ENCODE measurements at regions not wholly inside any gene's neighbourhood (a gene's known extent, or its start where the extent isn't known, plus 50 kb on each side); places are given as distances from the start of the nearest gene placed in this dataset.

DNA sequence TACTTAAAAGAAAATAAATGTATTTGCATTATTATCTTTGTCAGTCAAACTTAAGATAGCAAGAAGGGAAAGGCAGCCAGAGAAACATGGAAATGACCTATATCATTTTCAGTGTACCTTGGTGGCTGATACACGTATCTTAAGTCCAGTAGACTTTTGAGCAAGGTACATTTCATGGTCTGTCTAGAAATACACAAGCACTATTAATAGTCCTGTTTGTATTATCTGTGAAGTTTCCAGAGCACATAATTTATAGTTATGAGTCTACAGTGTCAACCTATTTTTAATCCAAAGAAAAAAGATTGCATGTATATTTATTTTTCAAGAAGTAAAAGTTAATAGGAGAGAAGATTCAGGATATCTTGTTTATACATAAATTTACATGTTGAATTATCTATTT lies 95.7 kb downstream of the IZUMO3 start:
- Histone ChIP-seq H3K27ac (replicated peaks in 1 of 4) (no peak overlapping the region), H3K4me3 (no peak overlapping the region), H3K4me1 (peaks cover 0 to 10% (median 0%) of the 10 kb centered on the region in 4 donors), H3K36me3 (no peaks in the 10 kb centered on the region), H3K9me3 (no peaks in the 10 kb centered on the region), H3K27me3 (no peaks in the 10 kb centered on the region)
- no peak for DNase-seq (ENCODE audit: extremely low spot score)
- WGBS = 26% methylated on average over 1 of the region's 1 CpG
- intact Hi-C loops (cut with DNase I) = no loop called here
- TF ChIP-seq POLR2AphosphoS5 (IDR thresholded peaks at IDR 0.05) = no peak
- TF ChIP-seq, protein P1, sequence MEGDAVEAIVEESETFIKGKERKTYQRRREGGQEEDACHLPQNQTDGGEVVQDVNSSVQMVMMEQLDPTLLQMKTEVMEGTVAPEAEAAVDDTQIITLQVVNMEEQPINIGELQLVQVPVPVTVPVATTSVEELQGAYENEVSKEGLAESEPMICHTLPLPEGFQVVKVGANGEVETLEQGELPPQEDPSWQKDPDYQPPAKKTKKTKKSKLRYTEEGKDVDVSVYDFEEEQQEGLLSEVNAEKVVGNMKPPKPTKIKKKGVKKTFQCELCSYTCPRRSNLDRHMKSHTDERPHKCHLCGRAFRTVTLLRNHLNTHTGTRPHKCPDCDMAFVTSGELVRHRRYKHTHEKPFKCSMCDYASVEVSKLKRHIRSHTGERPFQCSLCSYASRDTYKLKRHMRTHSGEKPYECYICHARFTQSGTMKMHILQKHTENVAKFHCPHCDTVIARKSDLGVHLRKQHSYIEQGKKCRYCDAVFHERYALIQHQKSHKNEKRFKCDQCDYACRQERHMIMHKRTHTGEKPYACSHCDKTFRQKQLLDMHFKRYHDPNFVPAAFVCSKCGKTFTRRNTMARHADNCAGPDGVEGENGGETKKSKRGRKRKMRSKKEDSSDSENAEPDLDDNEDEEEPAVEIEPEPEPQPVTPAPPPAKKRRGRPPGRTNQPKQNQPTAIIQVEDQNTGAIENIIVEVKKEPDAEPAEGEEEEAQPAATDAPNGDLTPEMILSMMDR (IDR thresholded peaks at IDR 0.05) = no peak
- no peak for TF ChIP-seq POLR2A (IDR thresholded peaks at IDR 0.05; ENCODE audit: low read depth)
- no peak for TF ChIP-seq EP300 (IDR thresholded peaks at IDR 0.05)

DNA sequence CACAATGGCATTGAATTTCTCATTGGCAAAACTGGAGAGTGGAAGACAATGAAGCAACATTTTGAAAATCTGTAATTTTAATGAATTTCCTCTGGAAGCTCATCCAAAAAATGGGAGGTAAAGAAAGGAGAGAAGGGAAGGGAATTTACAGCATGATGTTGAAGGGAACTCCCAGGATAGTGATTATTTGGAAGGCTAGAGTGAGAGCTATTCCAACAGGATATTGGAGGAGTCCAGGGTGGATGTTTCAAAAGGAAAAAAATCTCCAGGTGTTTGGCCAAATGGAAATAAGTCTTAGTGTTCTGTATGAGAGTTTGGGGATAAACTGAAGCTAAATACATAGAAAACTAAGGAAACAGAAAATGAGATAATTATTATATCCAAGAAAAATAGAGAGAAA lies 106.2 kb downstream of the IZUMO3 start:
- no peaks in the 10 kb centered on the region for H3K27me3 ChIP-seq
- intact Hi-C loops (cut with DNase I) = no loop called here
- TF ChIP-seq, protein P1 (IDR thresholded peaks at IDR 0.05) = no peak
- no peak for TF ChIP-seq POLR2A (IDR thresholded peaks at IDR 0.05; ENCODE audit: low read depth)
- TF ChIP-seq POLR2AphosphoS5 (IDR thresholded peaks at IDR 0.05) = no peak
- no peak for TF ChIP-seq EP300 (IDR thresholded peaks at IDR 0.05)
- peaks cover 0 to 6% (median 2%) of the 10 kb centered on the region in 4 donors for H3K9me3 ChIP-seq
- H3K4me1 ChIP-seq = peaks cover 0 to 4% (median 0%) of the 10 kb centered on the region in 4 donors
- no peak overlapping the region for H3K27ac ChIP-seq (replicated peaks in 1 of 4)
- no peak overlapping the region for H3K4me3 ChIP-seq
- DNase-seq (ENCODE audit: extremely low spot score) = no peak
- H3K36me3 ChIP-seq = no peaks in the 10 kb centered on the region

GRCh38 chr9:24438876-24439275 lies 106.8 kb downstream of the IZUMO3 start:
- H3K27ac ChIP-seq (replicated peaks in 1 of 4) = no peak overlapping the region
- no peak for TF ChIP-seq POLR2AphosphoS5 (IDR thresholded peaks at IDR 0.05)
- no peak for TF ChIP-seq EP300 (IDR thresholded peaks at IDR 0.05)
- TF ChIP-seq, protein P1 (IDR thresholded peaks at IDR 0.05) = no peak
- no peak for TF ChIP-seq POLR2A (IDR thresholded peaks at IDR 0.05; ENCODE audit: low read depth)
- 82% methylated on average over 3 of the region's 3 CpGs for WGBS

GRCh38 chr9:24436761-24437160 lies 108.9 kb downstream of the IZUMO3 start:
- Histone ChIP-seq H3K36me3 (no peaks in the 10 kb centered on the region), H3K27ac (replicated peaks in 1 of 4) (no peak overlapping the region), H3K4me1 (peaks cover 0 to 4% (median 0%) of the 10 kb centered on the region in 4 donors), H3K9me3 (peaks cover 0 to 6% (median 2%) of the 10 kb centered on the region in 4 donors), H3K27me3 (no peaks in the 10 kb centered on the region), H3K4me3 (no peak overlapping the region)
- intact Hi-C loops (cut with DNase I) = no loop called here
- WGBS = 46% methylated on average over 1 of the region's 1 CpG
- DNase-seq (ENCODE audit: extremely low spot score) = no peak
- TF ChIP-seq EP300 (IDR thresholded peaks at IDR 0.05) (no peak), POLR2A (IDR thresholded peaks at IDR 0.05; ENCODE audit: low read depth) (no peak), POLR2AphosphoS5 (IDR thresholded peaks at IDR 0.05) (no peak)
- TF ChIP-seq, protein P1 (IDR thresholded peaks at IDR 0.05) = no peak

More at GRCh38 chr9:24438876-24439275, 106.8 kb downstream of the IZUMO3 start:
- Histone ChIP-seq H3K4me1 (peaks cover 0 to 4% (median 0%) of the 10 kb centered on the region in 4 donors), H3K36me3 (no peaks in the 10 kb centered on the region), H3K9me3 (peaks cover 0 to 6% (median 2%) of the 10 kb centered on the region in 4 donors), H3K27me3 (no peaks in the 10 kb centered on the region), H3K4me3 (no peak overlapping the region)
- intact Hi-C loops (cut with DNase I) = no loop called here
- DNase-seq (ENCODE audit: extremely low spot score) = no peak

DNA sequence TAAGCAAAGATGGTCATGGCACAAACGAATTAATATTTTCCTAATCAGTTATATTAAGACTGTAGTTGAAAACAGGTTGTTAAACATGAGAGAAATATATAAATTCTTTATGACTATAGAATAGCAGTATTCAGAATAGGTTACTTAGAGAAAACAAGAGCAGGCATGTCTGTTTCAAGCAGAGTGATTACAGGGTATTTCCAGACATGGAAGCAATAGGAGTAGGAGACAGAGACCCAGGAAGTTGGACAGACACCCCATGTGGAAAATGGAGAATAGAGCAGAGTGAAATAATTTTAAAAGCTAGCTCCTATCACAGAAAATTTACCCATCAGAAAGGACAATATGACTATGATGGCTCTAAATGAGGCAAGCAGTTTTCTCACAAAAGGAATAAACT lies 111.5 kb downstream of the IZUMO3 start:
- peaks cover 0 to 6% (median 2%) of the 10 kb centered on the region in 4 donors for H3K9me3 ChIP-seq
- TF ChIP-seq EP300 (IDR thresholded peaks at IDR 0.05) = no peak
- TF ChIP-seq POLR2A (IDR thresholded peaks at IDR 0.05; ENCODE audit: low read depth) = no peak
- TF ChIP-seq POLR2AphosphoS5 (IDR thresholded peaks at IDR 0.05) = no peak
- TF ChIP-seq, protein P1 (IDR thresholded peaks at IDR 0.05) = no peak
- WGBS = 58% methylated on average over 1 of the region's 1 CpG
- no peak for DNase-seq (ENCODE audit: extremely low spot score)
- H3K36me3 ChIP-seq = no peaks in the 10 kb centered on the region
- intact Hi-C loops (cut with DNase I) = no loop called here
- H3K27ac ChIP-seq (replicated peaks in 1 of 4) = no peak overlapping the region
- H3K4me3 ChIP-seq = no peak overlapping the region
- H3K4me1 ChIP-seq = peaks cover 0 to 4% (median 0%) of the 10 kb centered on the region in 4 donors
- H3K27me3 ChIP-seq = no peaks in the 10 kb centered on the region
